ENCODE measurements at regions not wholly inside any gene's neighbourhood (a gene's known extent, or its start where the extent isn't known, plus 50 kb on each side); places are given as distances from the start of the nearest gene placed in this dataset.
"Not testable (repeated sequence)": the region's sequence is repeated elsewhere in the genome, so short reads cannot be mapped to it uniquely, and the experiment has no call there.

DNA sequence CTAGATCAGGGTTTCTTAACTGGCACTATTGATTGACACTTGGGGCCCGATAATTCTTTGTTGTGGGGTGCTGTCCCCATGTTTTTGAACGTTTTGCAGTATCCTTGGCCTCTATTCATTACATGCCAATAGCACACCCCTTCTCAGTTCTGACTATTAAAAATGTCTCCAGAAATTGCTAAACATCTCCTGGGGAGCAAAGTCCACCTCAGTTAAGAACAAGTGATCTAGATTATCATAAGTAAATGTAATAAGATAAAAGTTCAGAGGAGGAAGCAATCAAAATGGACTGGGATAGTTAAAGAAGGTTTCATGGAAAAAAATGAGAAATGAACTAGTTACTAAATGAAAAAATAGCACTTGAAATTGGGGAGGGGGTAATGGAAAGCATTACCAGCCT, 98.1 kb upstream of the MIR17HG start:
- TF ChIP-seq, protein P1, sequence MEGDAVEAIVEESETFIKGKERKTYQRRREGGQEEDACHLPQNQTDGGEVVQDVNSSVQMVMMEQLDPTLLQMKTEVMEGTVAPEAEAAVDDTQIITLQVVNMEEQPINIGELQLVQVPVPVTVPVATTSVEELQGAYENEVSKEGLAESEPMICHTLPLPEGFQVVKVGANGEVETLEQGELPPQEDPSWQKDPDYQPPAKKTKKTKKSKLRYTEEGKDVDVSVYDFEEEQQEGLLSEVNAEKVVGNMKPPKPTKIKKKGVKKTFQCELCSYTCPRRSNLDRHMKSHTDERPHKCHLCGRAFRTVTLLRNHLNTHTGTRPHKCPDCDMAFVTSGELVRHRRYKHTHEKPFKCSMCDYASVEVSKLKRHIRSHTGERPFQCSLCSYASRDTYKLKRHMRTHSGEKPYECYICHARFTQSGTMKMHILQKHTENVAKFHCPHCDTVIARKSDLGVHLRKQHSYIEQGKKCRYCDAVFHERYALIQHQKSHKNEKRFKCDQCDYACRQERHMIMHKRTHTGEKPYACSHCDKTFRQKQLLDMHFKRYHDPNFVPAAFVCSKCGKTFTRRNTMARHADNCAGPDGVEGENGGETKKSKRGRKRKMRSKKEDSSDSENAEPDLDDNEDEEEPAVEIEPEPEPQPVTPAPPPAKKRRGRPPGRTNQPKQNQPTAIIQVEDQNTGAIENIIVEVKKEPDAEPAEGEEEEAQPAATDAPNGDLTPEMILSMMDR (conservative IDR thresholded peaks at IDR 0.05; ENCODE audit: low read depth) = no peak
- CTCF ChIA-PET = no interaction called here

DNA sequence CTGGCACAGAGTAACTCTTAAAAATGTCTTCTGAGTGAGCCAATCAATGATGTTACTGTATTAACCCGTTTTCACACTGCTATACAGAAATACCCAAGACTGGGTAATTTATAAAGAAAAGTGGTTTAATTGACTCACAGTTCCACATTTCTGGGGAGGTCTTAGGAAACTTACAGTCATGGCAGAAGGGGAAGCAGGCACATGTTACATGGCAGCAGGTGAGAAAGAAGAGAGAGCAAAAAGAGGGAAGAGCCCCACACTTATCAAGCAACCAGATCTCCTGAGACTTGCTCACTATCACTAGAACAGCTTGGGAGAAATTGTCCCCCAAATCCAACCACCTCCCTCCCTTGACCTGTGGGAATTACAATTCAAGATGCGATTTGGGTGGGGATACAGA, 97.6 kb upstream of the MIR17HG start:
- TF ChIP-seq, protein P1 (conservative IDR thresholded peaks at IDR 0.05; ENCODE audit: low read depth) = no peak
- ChIA-PET POLR2A (ENCODE audit: low non-redundant PET) (no interaction called here), CTCF (no interaction called here)
- DNase-seq (ENCODE audit: low spot score) = no peak
- H3K27ac ChIP-seq = no peak overlapping the region

More for the DNA sequence above, 98.1 kb upstream of the MIR17HG start:
- no peak overlapping the region for H3K27ac ChIP-seq
- no peak for DNase-seq (ENCODE audit: low spot score)
- POLR2A ChIA-PET (ENCODE audit: low non-redundant PET) = no interaction called here

DNA sequence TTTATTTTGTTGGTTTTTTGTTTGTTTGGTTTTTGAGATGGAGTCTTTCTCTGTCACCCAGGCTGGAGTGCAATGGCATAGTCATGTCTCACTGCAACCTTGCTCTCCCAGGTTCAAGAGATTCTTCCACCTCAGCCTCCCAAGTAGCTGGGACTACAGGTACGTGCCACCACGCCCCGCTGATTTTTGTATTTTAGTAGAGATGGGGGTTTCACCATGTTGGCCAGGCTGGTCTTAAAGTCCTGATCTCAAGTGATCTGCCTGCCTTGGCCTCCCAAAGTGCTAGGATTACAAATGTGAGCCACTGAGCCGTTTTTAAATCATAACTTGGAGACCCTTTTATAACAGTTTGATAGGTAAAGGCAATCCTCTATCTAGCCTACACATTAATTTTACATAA, 95.9 kb upstream of the MIR17HG start:
- DNase-seq (ENCODE audit: low spot score); POLR2A ChIA-PET (ENCODE audit: low non-redundant PET); H3K27ac ChIP-seq; CTCF ChIA-PET: not testable (repeated sequence)

DNA sequence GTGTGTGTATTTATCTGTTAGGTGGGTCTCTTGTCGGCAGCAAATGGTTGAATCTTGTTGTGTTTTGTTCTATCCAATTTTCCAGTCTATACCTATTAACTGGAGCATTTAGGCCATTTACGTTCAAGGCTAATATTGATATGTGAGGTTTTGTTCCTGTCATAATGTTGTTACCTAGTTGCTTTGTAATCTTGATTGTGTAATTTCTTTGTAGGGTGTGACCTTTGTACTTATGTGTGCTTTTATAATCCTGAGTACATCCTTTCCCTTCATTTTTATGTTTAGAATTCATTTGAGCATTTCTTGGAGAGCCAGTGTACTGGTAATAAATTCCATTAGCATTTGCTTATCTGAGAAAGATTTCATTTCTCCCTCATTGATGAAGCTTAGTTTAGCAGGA, 83.0 kb upstream of the MIR17HG start:
- no peak for DNase-seq (ENCODE audit: low spot score)
- POLR2A ChIA-PET (ENCODE audit: low non-redundant PET) = no interaction called here
- TF ChIP-seq, protein P1 (conservative IDR thresholded peaks at IDR 0.05; ENCODE audit: low read depth) = no peak
- H3K27ac ChIP-seq = no peak overlapping the region
- CTCF ChIA-PET = no interaction called here

DNA sequence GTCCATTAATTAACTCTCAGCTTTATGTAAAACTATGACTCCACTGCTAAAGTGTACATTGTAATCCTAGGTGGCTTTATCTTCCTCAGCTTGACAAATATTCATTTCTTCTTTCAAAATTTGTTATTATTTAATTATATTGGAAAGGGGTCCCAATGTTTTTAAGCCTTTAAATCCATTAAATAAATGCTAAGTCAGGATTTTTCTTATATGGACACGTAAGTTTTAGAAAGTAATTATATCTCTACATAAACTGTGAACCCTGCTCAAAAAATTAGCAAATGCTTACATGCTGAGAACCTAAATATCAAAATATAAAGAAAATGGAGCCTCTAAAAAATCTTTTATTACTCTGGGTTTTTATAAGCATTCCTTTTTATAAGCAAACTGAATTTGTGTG, 78.2 kb upstream of the MIR17HG start:
- POLR2A ChIA-PET (ENCODE audit: low non-redundant PET) = no interaction called here
- CTCF ChIA-PET = no interaction called here

DNA sequence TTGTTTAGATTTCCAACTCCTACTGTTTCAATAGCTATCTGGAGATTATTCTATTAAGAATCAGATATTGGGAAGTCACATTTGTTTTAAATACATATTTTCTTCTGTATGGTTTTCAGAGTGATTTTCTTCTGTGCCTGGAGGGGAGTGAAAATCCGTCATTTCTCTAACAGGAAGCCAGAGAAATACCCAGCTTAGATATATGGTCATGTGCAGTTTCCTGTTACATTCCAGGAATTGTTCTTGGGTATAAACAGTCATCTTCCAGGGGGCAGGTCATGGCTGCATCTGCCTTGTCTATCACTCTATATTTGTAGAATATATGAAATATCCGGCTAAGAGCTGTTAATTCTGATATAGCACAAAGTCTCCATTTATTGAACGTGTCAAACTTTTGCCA, 77.5 kb upstream of the MIR17HG start:
- TF ChIP-seq, protein P1 (conservative IDR thresholded peaks at IDR 0.05; ENCODE audit: low read depth) = no peak
- no peak for DNase-seq (ENCODE audit: low spot score)
- ChIA-PET CTCF (no interaction called here), POLR2A (ENCODE audit: low non-redundant PET) (no interaction called here)
- H3K27ac ChIP-seq = no peak overlapping the region

More for the DNA sequence above, 78.2 kb upstream of the MIR17HG start:
- no peak overlapping the region for H3K27ac ChIP-seq
- no peak for DNase-seq (ENCODE audit: low spot score)
- TF ChIP-seq, protein P1 (conservative IDR thresholded peaks at IDR 0.05; ENCODE audit: low read depth) = no peak

DNA sequence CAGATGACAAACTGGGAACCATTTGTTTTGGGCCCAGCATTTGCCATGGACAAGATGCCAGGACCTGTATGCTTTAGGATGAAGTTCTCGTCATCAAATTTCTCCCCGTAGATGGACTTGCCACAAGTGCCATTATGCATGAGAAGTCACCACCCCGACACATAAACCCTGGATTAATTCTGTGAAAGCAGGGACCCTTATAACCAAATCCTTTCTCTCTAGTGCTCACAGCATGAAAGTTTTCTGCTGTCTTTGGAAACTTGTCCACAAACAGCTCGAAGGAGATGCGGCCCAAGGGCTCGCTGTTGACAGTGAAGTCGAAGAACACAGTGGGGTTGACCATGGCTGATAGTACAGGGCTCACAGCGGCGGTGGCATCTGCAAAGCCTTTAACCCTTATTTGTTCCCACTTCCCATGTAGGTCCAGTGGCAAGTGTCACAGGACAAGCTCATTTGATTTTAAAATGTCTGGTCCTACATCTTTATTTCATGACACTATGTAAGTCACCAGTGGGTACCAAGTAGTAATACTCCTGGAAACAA, 75.2 kb upstream of the MIR17HG start:
- POLR2A ChIA-PET (ENCODE audit: low non-redundant PET) = no interaction called here

More for the DNA sequence above, 75.2 kb upstream of the MIR17HG start:
- no peak for DNase-seq (ENCODE audit: low spot score)
- TF ChIP-seq, protein P1 (conservative IDR thresholded peaks at IDR 0.05; ENCODE audit: low read depth) = no peak
- CTCF ChIA-PET = no interaction called here
- H3K27ac ChIP-seq = no peak overlapping the region

Measured in RWPE1 (cell line).